ENCODE measurements at regions not wholly inside any gene's neighbourhood (a gene's known extent, or its start where the extent isn't known, plus 50 kb on each side); places are given as distances from the start of the nearest gene placed in this dataset.

GRCh38 chr16:72723781-72724180 is 324.1 kb downstream of the ZFHX3 start:
- TF ChIP-seq ARID1B (IDR thresholded peaks at IDR 0.05) (no peak), ZNF75A (CRISPR knock-in tag; IDR thresholded peaks at IDR 0.05) (no peak), GATAD2A (IDR thresholded peaks at IDR 0.05) (no peak), CTCF (IDR thresholded peaks at IDR 0.05 in 2 of 3, conservative IDR thresholded peaks at IDR 0.05 in 1 of 3; ENCODE audit: insufficient read depth in 2 of 3, low read depth in 1 of 3, low read length in 3 of 3) (no peak), EZH2 (IDR thresholded peaks at IDR 0.05; ENCODE audit: borderline replicate concordance, low read depth, low read length) (no peak), POLR2A (conservative IDR thresholded peaks at IDR 0.05) (no peak), EGR1 (conservative IDR thresholded peaks at IDR 0.05) (no peak), ADNP (tag; IDR thresholded peaks at IDR 0.05) (no peak)
- TF ChIP-seq, protein P1, sequence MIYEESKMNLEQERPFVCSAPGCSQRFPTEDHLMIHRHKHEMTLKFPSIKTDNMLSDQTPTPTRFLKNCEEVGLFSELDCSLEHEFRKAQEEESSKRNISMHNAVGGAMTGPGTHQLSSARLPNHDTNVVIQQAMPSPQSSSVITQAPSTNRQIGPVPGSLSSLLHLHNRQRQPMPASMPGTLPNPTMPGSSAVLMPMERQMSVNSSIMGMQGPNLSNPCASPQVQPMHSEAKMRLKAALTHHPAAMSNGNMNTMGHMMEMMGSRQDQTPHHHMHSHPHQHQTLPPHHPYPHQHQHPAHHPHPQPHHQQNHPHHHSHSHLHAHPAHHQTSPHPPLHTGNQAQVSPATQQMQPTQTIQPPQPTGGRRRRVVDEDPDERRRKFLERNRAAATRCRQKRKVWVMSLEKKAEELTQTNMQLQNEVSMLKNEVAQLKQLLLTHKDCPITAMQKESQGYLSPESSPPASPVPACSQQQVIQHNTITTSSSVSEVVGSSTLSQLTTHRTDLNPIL (CRISPR knock-in tag; IDR thresholded peaks at IDR 0.05), result no peak
- TF ChIP-seq, protein P2, sequence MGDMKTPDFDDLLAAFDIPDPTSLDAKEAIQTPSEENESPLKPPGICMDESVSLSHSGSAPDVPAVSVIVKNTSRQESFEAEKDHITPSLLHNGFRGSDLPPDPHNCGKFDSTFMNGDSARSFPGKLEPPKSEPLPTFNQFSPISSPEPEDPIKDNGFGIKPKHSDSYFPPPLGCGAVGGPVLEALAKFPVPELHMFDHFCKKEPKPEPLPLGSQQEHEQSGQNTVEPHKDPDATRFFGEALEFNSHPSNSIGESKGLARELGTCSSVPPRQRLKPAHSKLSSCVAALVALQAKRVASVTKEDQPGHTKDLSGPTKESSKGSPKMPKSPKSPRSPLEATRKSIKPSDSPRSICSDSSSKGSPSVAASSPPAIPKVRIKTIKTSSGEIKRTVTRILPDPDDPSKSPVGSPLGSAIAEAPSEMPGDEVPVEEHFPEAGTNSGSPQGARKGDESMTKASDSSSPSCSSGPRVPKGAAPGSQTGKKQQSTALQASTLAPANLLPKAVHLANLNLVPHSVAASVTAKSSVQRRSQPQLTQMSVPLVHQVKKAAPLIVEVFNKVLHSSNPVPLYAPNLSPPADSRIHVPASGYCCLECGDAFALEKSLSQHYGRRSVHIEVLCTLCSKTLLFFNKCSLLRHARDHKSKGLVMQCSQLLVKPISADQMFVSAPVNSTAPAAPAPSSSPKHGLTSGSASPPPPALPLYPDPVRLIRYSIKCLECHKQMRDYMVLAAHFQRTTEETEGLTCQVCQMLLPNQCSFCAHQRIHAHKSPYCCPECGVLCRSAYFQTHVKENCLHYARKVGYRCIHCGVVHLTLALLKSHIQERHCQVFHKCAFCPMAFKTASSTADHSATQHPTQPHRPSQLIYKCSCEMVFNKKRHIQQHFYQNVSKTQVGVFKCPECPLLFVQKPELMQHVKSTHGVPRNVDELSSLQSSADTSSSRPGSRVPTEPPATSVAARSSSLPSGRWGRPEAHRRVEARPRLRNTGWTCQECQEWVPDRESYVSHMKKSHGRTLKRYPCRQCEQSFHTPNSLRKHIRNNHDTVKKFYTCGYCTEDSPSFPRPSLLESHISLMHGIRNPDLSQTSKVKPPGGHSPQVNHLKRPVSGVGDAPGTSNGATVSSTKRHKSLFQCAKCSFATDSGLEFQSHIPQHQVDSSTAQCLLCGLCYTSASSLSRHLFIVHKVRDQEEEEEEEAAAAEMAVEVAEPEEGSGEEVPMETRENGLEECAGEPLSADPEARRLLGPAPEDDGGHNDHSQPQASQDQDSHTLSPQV (IDR thresholded peaks at IDR 0.05), result no peak

Measured in K562 (cell line).